Endothelial cell of umbilical vein (primary cell): ENCODE measurements at regions not wholly inside any gene's neighbourhood (a gene's known extent, or its start where the extent isn't known, plus 50 kb on each side); places are given as distances from the start of the nearest gene placed in this dataset.

Experiments
- BruUV-seq: library from RNA; stranded (reverse); fragments of 400-500 nt; replicated peaks from 2 replicates; lab custom pipeline; 2021; lab: Mats Ljungman, UMichigan
- CTCF ChIA-PET: fragments of 300-600, 350-600 bp; sonication (Branson Sonifier 250); formaldehyde crosslinking; loops from one replicate; lab custom pipeline; 2021; ENCODE audit warnings: antibody characterized with exemption, inconsistent platforms; lab: Charles Lee
- POLR2A ChIA-PET: fragments of 300-600, 350-600 bp; sonication (Branson Sonifier 250); formaldehyde crosslinking; loops from one replicate; lab custom pipeline; 2021; ENCODE audit warnings: antibody characterized with exemption, inconsistent platforms; lab: Charles Lee
- DNase-seq: peaks from one replicate; pipeline ENCODE4 v3.0.0-alpha.2; 2011; ENCODE audit warnings: low read depth, low spot score
- FAIRE-seq: peaks from 2 replicates; lab custom pipeline; 2011; peaks lifted over from hg19 to GRCh38; lab: Jason Lieb, UNC
- H2AFZ ChIP-seq: 2 replicates; pipeline ENCODE4 v1.6.0; 2012; ENCODE audit warnings: low read depth, low read length, control low read depth, inconsistent platforms
- H3K27ac ChIP-seq: 2 replicates; pipeline ENCODE4 v1.5.1; 2011; ENCODE audit warnings: low read depth, mild to moderate bottlenecking, control low read depth, low read length, moderate library complexity; ENCODE audit not compliant: insufficient read depth
- H3K27me3 ChIP-seq, 2 experiments: 2 replicates each; pipeline versions ENCODE4 v1.6.0 to v1.6.1; 2011; ENCODE audit warnings: low read length in 2 of 2, mixed read lengths in 1 of 2; ENCODE audit not compliant: control insufficient read depth in 2 of 2, insufficient read depth in 2 of 2
- H3K36me3 ChIP-seq, 2 experiments: 2 replicates in 1 of 2; 3 replicates in 1 of 2; pipeline ENCODE4 v1.5.1; 2011; ENCODE audit warnings: low read length in 2 of 2, mild to moderate bottlenecking in 1 of 2, moderate library complexity in 1 of 2; ENCODE audit not compliant: control insufficient read depth in 2 of 2, insufficient read depth in 2 of 2; ENCODE audit errors: extremely low read depth in 1 of 2
- H3K4me1 ChIP-seq: 3 replicates; pipeline ENCODE4 v1.5.1; 2011; ENCODE audit warnings: mild to moderate bottlenecking, low read length; ENCODE audit not compliant: control insufficient read depth, insufficient read depth; ENCODE audit errors: extremely low read depth
- H3K4me2 ChIP-seq: 2 replicates; pipeline ENCODE4 v1.6.1; 2011; ENCODE audit warnings: low read length, control low read depth, mixed read lengths; ENCODE audit not compliant: insufficient read depth
- H3K4me3 ChIP-seq, 3 experiments: fragments of 200-600 bp in 1 of 3; sonication (generic), shearing (Covaris generic) in 1 of 3; replicated peaks in 1 of 3; 2 replicates each; pipeline ENCODE4 v1.5.1; 2011 to 2016; ENCODE audit warnings: control low read depth in 3 of 3, low read length in 3 of 3, mild to moderate bottlenecking in 2 of 3, inconsistent platforms in 1 of 3, low read depth in 1 of 3, moderate library complexity in 1 of 3; ENCODE audit not compliant: insufficient read depth in 1 of 3
- H3K79me2 ChIP-seq: 2 replicates; pipeline ENCODE4 v1.6.0; 2012; ENCODE audit warnings: low read length, inconsistent platforms; ENCODE audit not compliant: control insufficient read depth, insufficient read depth
- H3K9ac ChIP-seq: replicated peaks from 2 replicates; pipeline ENCODE3; 2011; ENCODE audit warnings: low read length, control low read depth; ENCODE audit not compliant: insufficient read depth; ENCODE audit errors: extremely low read depth
- H3K9me1 ChIP-seq: replicated peaks from 3 replicates; pipeline ENCODE4 v1.6.0; 2011; ENCODE audit warnings: mild to moderate bottlenecking, low read length; ENCODE audit not compliant: control insufficient read depth, insufficient read depth; ENCODE audit errors: extremely low read depth
- H3K9me3 ChIP-seq: replicated peaks from 2 replicates; pipeline ENCODE4 v1.5.1; 2012; ENCODE audit warnings: low read length, inconsistent platforms; ENCODE audit not compliant: control insufficient read depth, insufficient read depth
- H4K20me1 ChIP-seq: replicated peaks from 2 replicates; pipeline ENCODE3; 2011; ENCODE audit warnings: mild to moderate bottlenecking, low read length; ENCODE audit not compliant: control insufficient read depth, insufficient read depth; ENCODE audit errors: extremely low read depth
- FOS ChIP-seq: IDR thresholded peaks from 2 replicates; pipeline ENCODE4 v1.6.1; 2011; ENCODE audit warnings: mild to moderate bottlenecking, low read length, moderate library complexity, borderline replicate concordance; ENCODE audit not compliant: insufficient read depth
- GATA2 ChIP-seq: IDR thresholded peaks from 2 replicates; pipeline ENCODE4 v1.7.0; 2011; ENCODE audit warnings: low read depth, mild to moderate bottlenecking, moderate library complexity, mixed read lengths, low read length; ENCODE audit not compliant: insufficient read length, insufficient read depth
- JUN ChIP-seq: IDR thresholded peaks from 2 replicates; pipeline ENCODE4 v1.6.1; 2011; ENCODE audit warnings: borderline replicate concordance, low read depth; ENCODE audit not compliant: insufficient read length, insufficient read depth
- MYC ChIP-seq: IDR thresholded peaks from one replicate; pipeline ENCODE4 v1.6.1; 2011; ENCODE audit warnings: mild to moderate bottlenecking, low read depth, low read length
- POLR2A ChIP-seq: IDR thresholded peaks from 2 replicates; pipeline ENCODE4 v1.6.1; 2012; ENCODE audit warnings: low read depth, mild to moderate bottlenecking, control low read depth, low read length
- POLR2AphosphoS5 ChIP-seq: IDR thresholded peaks from 2 replicates; pipeline ENCODE4 v1.6.1; 2012; ENCODE audit warnings: low read depth, mild to moderate bottlenecking, control low read depth, low read length, moderate library complexity; ENCODE audit not compliant: insufficient read depth
- dilution Hi-C: fragments of 300-500 bp; cut with MboI; formaldehyde crosslinking; loops from one replicate; pipeline ENCODE4 v1.15.0; 2019; ENCODE audit warnings: low sequenced_read_pairs; ENCODE audit not compliant: extremely low pct_ligation_motif_present
- intact Hi-C: fragments of 100-400 bp; cut with micrococcal nuclease; formaldehyde crosslinking; loops from one replicate; pipeline ENCODE4 v1.10.0; 2022
- TF ChIP-seq, protein P1 (sequence below): IDR thresholded peaks from 2 replicates; pipeline ENCODE4 v1.6.1; 2011; ENCODE audit not compliant: insufficient read depth, insufficient read length
- TF ChIP-seq, protein P2 (sequence below), 2 donors: IDR thresholded peaks; 1 replicate in 1 of 2; 2 replicates in 1 of 2; pipeline ENCODE4 v1.5.1; 2011; ENCODE audit warnings: low read length in 2 of 2, mild to moderate bottlenecking in 2 of 2, moderate library complexity in 2 of 2, control low read depth in 1 of 2, inconsistent platforms in 1 of 2, low read depth in 1 of 2; ENCODE audit not compliant: insufficient read depth in 1 of 2; ENCODE audit errors: extremely low read depth in 1 of 2

DNA sequence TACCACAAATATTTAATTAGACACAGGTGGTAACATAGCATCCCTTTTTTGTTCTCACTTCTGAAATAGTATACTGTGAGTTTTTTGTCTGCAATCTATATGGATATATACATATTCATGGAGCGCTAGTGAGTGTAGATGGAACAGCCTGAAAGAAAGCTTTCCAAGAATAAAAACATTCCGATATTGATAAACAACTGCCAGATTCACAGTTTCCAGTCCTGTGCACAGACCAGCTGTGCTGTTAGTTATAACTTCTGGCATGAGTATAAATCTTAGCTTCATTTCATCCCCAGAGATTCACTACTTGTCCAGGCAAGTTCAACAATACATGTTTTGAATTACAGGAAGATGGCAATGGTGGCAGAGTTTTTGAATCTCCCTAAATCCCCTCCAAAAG lies 467.1 kb upstream of the STEAP1 start:
- Histone ChIP-seq H3K9me3 (no peaks in the 10 kb centered on the region), H3K4me1 (no peaks in the 10 kb centered on the region), H3K36me3 (no peaks in the 10 kb centered on the region), H3K27ac (no peak overlapping the region), H3K4me2 (no peak overlapping the region), H3K9ac (no peak overlapping the region), H4K20me1 (no peaks in the 10 kb centered on the region), H3K4me3 (no peak overlapping the region), H2AFZ (no peak overlapping the region), H3K79me2 (no peaks in the 10 kb centered on the region), H3K9me1 (no peaks in the 10 kb centered on the region), H3K27me3 (no peaks in the 10 kb centered on the region)
- no TSS peak for BruUV-seq
- intact Hi-C loops = no loop called here
- ChIA-PET CTCF (interaction anchor here (1.8 kb wide), 1 partner anchor 64 kb away, joined by 4 read pairs; no protein-coding TSS in a partner anchor), POLR2A (no interaction called here)
- DNase-seq (no peak), FAIRE-seq (no peak)
- TF ChIP-seq POLR2A (no peak), FOS (no peak), MYC (no peak), GATA2 (no peak), JUN (no peak), POLR2AphosphoS5 (no peak)
- TF ChIP-seq, protein P1, sequence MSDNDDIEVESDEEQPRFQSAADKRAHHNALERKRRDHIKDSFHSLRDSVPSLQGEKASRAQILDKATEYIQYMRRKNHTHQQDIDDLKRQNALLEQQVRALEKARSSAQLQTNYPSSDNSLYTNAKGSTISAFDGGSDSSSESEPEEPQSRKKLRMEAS = no peak
- TF ChIP-seq, protein P2, sequence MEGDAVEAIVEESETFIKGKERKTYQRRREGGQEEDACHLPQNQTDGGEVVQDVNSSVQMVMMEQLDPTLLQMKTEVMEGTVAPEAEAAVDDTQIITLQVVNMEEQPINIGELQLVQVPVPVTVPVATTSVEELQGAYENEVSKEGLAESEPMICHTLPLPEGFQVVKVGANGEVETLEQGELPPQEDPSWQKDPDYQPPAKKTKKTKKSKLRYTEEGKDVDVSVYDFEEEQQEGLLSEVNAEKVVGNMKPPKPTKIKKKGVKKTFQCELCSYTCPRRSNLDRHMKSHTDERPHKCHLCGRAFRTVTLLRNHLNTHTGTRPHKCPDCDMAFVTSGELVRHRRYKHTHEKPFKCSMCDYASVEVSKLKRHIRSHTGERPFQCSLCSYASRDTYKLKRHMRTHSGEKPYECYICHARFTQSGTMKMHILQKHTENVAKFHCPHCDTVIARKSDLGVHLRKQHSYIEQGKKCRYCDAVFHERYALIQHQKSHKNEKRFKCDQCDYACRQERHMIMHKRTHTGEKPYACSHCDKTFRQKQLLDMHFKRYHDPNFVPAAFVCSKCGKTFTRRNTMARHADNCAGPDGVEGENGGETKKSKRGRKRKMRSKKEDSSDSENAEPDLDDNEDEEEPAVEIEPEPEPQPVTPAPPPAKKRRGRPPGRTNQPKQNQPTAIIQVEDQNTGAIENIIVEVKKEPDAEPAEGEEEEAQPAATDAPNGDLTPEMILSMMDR (IDR thresholded peaks at IDR 0.05; ENCODE audit: extremely low read depth in 1 of 2, insufficient read depth in 1 of 2, low read depth in 1 of 2, low read length in 2 of 2) = no peak
- dilution Hi-C loops = no loop called here
